Activated CD4-positive, alpha-beta T cell treated with anti-CD3 and anti-CD28 coated beads, Interleukin-2, amount 50 U/mL, for 1 hour (primary cell): ENCODE measurements at regions not wholly inside any gene's neighbourhood (a gene's known extent, or its start where the extent isn't known, plus 50 kb on each side); places are given as distances from the start of the nearest gene placed in this dataset.
"Not testable (repeated sequence)": the region's sequence is repeated elsewhere in the genome, so short reads cannot be mapped to it uniquely, and the experiment has no call there.

ENCODE experiments used
- DNase-seq: peaks from one replicate; pipeline ENCODE4 v3.0.0-alpha.2; 2020

DNA sequence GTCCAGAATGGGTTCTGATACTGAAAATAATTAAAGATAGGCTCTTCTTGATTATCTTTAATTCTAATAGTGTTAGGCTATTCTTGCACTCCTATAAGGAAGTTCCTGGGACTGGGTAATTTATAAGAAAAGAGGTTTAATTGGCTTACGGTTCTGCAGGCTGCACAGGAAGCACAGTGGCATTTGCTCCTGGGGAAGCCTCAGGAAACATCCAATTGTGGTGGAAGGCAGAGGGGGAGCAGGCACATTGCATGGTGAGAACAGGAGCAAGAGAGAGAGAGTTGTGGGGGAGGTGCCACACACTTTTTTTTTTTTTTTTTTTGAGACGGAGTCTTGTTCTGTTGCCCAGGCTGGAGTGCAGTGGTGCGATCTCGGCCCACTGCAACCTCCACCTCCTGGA is 540.3 kb downstream of the RFPL4B start:
- DNase-seq: not testable (repeated sequence)

DNA sequence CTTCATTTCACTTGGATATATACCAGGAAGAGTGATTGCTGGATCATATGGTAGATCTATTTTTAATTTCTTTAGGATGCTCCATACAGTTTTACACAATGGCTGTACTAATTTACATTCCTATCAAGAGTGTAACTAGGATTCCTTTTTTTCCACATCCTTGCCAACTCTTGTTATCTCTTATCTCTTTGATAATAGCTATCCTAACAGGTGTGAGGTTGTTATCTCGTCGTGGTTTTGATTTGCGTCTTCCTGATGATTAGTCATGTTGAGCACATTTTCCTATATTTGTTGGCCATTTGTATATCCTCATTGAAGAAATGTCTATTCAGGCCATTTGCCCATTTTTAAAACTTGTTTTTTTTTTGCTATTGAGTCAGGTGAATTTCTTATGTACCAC is 552.4 kb downstream of the RFPL4B start:
- no peak for DNase-seq

DNA sequence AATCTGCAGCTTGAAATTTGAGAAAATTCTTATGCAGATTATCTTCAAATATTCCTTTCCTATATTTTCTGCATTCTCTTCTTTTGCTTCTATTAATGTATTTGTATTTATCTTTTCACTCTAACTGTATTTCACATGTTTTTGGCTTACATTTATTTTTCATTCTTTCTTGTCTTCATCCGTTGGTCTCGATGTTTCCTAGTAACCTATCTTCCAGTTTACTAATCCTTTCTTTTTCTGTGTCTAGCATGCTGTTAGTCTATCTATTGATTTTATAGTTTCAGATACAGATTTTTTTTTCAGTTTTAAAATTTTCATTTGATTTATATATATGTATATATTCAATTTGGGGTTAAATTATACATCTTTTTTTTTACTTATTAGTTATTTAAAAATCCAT is 556.2 kb downstream of the RFPL4B start:
- no peak for DNase-seq

DNA sequence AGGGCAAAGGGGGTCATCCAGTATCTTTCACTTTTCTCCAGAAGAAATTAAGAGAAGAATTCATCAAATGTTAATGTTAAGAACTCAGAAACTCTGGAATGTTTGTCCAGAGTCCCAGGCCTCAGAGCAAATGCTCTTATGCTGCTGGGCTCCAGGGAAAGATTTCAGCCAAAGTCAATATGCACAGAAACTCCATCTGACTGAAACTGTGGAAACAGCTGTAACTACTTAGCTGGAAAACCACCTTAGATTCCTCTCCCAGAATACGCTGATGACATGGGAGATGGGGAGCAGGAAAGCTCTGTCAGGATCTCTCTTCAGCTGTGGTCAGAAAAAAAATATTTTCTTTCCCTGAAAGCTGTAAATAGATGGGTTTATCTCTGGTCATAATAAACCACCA is 559.6 kb downstream of the RFPL4B start:
- no peak for DNase-seq

DNA sequence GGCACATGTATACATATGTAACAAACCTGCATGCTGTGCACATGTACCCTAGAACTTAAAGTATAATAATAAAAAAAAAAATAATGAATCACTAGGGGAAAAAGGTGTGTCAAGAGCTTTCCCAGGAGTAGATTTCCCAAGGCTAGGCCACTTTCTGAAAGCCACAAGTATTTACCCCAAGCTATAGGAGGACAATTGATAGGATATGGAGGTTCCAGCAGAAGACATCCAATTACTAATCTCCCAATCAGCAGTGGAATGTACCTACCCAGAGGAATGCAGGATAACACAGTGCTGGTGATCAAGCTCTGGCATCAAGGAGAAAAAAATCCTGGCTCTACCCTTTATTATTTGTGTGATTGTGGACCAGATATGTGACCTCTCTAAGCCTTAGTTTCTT is 562.7 kb downstream of the RFPL4B start:
- no peak for DNase-seq

DNA sequence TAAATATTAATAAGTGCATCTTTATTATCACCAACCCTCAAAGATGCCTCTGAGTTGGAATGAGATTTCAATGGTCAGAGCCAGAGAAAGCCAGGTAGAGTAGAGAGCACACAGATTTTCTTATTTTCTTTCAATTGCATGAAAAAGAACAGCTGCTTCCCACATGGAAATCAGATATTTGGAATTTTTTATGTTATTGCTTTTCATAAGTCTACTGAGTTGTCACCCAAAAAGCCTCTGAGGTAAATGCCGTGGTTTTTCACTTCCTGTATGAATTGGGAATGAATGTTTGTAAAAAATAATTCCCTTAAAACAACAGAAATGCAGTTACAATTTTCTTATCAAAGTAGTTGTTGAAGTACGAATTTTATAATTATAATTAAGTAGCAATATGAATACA is 563.1 kb downstream of the RFPL4B start:
- no peak for DNase-seq

DNA sequence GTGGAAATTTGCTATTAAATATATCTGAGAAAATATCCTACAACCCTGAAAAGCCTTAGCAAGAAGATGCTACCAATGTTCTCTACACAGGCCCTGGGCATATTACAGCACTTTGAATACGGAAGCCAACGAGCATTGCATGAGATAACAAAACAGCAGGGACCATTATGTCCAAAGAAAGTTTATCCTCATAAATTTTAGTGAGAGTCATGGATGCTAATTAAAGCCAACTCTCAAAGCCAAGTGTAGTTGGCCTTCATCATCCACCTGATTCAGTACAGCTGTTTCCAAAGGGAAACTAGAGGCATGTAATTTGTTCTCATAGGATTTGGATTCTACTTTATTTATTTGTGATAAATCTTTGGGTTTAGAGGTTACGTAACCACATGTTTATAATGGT is 564.8 kb downstream of the RFPL4B start:
- DNase-seq: no peak

DNA sequence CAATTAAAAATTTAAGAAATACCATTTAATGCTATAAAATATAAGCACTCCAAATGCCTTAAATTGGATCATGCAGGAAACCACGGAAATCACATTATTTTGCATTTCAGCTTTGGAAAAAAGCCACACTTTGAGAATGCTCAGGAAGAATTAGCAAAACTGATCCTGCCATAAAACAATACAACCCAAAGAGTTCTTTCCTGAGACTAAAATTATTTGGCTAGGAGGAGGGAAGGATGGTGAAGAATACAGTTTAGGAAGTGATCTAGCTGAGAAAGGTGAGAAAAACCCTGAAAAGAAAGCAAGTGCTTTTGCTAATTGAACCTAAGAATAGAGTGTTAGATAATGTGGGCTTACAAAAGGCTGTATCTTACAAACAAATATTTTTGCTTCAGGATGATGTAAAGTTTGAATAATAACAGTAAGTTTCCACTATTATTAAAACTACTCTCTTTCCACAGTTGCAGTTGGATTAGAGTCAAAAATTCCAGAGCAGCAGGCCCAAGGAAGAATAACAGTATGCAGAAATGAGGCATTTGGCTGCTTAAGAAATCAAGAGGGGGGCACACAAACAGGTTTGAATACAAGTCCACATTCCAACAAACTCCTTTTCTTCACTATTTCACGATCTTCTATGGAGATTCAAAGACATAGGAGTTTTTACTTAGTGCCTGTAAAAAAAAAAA is 565.4 kb downstream of the RFPL4B start:
- DNase-seq: no peak

DNA sequence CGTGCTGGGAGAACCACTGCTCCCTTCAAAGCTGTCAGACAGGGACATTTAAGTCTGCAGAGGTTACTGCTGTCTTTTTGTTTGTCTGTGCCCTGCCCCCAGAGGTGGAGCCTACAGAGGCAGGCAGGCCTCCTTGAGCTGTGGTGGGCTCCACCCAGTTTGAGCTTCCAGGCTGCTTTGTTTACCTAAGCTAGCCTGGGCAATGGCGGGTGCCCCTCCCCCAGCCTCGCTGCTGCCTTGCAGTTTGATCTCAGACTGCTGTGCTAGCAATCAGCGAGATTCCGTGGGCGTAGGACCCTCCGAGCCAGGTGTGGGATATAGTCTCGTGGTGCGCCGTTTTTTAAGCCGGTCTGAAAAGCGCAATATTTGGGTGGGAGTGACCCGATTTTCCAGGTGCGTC is 572.6 kb downstream of the RFPL4B start:
- not testable (repeated sequence) for DNase-seq

DNA sequence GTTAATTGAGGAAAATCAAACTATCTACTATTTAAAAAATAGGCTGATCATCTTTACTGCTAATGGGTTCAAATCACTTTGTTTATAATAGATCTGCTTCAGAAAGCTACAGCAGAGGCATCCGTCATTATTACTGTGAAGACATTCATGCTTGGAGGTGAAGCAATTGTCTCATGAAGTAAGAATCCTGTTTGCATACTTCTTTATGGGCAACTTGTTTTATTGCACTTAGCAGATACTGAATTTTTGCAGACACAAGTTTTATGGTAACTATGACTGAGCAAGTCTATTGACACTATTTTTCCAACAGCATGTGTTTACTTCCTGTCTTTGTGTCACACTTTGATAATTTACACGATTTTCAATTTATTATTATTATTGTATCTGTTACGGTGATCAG is 573.9 kb downstream of the RFPL4B start:
- no peak for DNase-seq

DNA sequence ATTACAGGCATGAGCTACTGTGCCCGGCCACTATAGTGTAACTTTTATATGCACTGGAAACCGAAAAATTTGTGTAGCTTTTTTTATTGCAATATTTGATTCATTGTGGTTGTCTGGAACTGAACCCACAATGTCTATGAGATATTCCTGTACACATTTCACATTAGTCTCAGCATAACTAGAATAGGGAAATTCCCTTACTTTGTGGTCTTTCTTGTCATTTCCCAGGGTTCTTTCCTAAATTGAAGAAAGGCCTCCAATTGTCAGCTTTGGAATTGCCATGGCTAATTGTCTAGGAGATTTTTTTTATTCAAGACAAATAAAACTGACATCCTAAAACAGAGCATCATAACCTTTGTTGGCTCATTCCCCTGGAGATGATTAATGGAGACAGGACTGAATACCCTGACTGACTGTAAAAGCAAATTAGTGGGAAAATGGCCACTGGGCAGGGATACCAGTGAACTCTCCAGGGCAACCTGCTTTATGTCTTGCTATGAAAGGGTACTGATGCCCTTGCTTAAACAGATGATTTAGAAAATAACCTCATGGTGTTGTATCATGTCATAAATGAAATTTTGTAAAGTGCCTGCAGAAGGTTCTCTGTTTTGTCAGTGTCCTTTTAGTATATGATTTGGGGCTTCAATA is 576.9 kb downstream of the RFPL4B start:
- no peak for DNase-seq

DNA sequence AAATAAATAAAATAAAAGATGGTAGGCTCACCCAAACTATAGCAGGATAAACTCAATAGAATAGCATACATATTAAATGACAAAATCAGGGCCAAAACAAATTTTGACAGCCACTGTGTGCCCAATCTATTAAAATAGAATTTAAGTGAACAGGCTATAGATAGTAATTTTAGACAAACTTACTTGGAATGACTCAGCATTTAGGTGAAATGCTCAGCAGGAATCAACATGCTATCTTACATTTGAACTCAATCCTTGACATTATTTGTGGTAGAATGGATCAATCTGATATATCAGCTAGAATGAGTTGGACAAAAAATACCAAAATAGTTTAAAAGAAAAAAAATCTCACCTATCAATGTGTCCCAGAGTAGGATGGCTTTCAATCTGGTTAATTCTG is 578.6 kb downstream of the RFPL4B start:
- DNase-seq: no peak

DNA sequence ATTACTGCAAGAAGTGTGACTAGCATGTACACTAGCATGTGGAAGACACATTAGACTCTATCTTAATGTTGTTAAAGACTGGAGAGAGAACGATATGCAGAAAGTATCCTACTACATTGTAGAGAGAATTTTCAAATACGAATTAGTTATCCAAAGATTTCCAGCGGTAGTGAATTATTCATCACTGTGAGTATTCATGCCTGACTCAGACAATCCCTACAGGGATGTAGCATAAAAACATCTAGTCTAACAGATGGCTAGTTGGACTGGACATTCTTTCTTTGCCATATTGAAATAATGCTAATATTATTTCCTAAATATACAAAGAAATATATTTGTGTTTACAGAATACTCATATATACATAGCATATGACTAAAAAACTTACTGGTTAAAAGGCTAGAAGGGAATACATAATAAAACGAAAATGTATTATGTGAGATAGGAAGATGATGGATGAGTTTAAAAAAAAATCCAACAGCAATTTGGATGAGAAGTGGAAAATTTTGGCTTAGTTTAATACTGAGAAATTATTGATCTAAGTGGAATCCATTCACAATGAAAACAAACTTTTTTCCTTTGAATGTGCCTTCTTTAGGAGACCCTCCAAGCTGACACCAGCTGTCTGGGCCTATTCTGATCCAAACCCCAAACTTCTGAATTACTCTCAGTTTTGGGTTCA is 580.7 kb downstream of the RFPL4B start:
- DNase-seq: no peak

DNA sequence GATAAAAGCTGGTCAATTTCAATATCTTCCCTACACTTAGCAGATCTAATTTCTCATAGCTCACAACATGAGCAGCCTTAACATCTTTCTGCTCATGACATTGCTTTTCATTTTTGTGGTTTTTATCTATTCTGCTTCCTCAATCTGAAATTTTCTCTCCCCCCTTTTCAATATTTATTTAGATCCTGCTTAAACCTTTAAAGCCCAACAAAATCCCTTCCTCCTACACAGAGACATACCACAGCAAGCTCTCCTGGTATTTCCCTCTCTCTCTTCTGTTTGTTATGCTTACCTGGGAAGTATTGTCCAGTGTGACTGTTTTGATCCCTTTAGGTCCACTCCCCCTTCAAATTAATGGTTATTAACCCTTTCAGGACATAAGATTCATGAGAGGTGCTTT is 582.5 kb downstream of the RFPL4B start:
- DNase-seq: no peak

DNA sequence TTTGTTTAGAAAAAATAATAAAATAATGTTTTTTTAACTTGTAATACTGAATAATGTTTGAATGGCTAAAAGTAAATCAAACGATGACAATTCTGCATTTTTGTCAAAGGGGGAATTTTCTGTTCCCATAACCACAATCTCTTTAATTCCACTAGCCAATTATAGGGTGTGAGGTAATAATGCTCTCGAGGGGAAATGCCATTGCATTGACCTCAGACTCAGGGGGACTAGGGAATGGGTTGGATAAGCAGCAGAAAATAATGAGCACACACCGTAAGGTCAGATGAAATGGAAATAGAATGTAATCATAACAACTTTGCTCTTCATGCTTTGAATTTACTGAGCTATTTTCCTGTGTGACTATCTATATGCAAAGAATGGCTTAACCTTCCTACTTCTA is 584.7 kb downstream of the RFPL4B start:
- DNase-seq: no peak

DNA sequence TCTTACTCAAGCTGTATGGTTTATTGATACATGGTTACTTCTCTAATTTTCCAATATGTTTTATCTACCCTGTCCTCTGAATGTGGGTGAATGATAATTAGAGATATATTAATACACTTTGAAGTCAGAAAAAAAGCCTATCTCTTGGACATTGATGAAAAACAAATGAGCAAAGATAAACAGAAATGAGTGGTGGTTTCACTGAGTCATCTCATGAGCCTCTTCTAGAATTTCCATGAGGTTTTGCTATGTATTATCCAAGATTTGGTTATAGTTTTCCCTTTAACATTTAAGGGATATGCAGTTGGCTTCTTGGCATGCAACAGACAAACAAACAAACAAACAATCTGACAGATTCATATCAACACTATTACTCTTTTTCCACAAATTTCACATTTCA is 586.8 kb downstream of the RFPL4B start:
- DNase-seq: no peak

DNA sequence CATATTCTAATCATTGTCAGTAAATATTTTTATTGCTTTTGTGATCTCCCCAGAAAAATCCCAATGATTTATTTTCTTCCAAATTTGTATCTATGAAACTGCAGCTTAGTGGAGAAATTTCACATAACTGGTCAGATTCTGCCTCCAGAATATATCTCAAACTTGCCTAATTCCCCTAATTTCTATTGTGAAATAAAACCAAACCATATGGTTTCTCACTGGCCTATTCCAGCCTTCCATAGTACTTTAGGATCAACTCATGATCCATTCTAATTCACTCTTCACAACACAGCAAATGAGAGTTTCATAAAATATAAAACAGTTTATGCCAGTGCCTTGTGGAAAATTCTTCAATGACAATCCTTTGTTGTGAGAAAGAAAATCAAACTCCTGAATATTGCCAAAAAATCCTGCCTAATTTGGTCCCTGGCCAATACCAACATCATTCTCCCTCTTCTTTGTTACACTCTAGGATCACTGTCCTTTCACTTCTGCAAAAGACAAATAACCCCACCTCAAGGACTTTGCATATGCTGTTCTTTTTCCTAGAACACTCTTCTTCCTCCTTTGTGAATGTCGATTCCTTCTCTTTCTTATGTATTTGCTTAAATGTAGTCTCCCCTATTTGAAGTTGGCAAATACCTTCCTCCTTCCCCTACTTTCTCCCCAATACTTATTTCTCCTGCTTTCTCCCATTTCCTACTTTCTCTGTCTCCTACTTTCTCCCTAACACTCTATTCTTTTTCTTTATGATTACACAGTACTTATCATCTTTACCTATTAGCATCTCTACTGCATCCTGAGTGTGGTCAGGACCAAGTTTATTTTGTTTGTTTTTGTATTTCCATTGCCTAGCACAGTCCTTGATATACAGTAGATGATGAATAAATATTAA is 587.5 kb downstream of the RFPL4B start:
- no peak for DNase-seq

DNA sequence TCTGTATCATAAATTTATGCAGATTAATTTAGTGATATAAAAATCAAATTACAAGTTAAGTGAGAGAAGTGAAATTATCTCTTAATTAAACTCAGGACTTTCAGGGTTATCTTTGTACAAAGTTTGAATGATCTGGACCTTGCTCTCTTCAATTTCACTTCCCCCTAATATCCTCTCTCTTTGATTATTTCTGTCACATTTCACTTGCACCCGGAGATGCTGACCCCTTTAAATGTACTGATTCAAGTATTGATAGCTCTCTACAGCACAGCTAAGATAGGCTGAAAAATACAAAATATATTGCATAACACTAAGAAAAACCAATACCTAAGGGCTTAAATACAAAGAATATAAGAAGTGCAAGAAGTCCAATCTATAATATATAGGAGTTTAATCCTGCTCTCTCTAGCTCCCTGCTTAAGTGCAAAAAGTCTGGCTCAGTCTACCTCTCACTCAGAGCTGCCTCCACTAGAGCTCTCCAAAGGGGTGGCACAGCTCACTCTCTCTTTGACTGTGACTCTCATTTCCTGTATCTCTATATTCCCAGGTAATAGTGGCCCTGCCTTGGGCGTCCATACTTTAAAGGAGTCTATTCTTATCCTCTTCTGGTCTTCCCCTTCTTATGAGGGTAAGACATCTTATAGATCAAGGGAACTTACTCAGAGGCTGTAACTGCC is 588.4 kb downstream of the RFPL4B start:
- DNase-seq: no peak

DNA sequence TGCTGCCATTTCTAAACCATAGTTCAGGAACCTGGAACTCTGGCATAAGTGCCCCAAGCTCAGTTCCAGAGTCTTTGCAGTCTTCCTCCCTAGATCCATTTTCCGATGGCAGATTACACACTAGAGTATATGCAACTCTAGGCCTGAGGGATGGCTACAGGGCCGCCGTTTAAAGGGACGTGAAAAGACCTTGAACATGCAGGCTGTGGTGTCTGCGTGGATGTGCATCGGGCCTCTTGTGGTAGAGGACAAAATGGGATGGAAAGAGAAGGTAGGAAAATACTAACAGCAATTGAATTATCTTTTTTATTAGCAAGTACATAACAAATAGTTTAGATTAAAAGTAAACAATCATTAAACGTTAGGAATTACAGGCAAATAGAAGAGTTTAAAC is 588.9 kb downstream of the RFPL4B start:
- no peak for DNase-seq

DNA sequence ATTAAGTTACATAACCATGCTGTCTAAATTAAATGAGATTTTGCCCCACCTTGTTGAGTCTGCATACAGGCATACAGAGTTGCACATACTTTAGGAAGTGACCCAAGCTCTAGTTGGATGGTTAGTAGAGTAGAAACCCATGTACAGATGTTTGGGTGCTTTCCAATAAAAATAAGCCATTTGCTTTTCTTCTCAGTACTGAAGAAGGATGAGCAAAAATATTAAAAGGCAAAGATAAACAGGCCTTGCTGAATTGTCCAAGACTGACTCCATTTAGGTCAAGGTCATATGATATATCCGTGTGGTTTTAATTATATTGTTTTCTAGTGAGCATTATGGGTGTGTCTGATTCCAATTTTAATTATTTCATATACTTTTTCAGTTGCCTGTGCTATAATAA is 589.4 kb downstream of the RFPL4B start:
- DNase-seq: no peak

DNA sequence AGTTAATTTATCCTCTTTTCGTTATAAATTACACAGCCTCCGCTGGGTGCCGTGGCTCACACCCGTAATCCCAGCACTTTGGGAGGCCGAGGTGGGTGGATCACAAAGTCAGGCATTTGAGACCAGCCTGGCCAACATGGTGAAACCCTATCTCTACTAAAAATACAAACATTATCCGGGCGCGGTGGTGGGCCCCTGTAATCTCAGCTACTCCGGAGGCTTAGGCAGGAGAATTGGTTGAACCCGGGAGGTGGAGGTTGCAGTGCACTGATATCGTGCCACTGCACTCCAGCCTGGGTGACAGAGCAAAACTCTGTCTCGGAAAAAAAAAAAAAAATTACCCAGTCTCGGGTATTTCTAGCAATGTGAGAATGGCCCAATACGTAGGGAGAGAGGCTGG is 590.6 kb downstream of the RFPL4B start:
- not testable (repeated sequence) for DNase-seq

DNA sequence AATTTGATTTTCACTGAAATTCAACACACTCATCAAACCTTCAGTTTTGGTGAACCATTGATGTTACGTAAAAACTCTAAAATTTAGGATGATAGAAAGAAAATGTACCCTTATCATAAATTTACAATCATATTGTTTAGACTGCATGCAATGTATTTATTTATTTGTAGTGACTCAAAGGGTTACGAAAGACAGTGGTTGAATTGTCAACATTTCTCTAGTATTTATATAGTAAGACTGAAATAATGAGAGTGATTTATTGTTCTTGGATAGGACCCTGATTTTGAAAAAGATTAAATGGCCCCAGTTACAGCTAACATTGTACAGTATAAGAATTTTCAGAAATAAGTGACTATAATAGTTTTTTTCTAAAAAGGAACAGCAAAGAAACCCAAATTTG is 591.5 kb downstream of the RFPL4B start:
- DNase-seq: no peak

DNA sequence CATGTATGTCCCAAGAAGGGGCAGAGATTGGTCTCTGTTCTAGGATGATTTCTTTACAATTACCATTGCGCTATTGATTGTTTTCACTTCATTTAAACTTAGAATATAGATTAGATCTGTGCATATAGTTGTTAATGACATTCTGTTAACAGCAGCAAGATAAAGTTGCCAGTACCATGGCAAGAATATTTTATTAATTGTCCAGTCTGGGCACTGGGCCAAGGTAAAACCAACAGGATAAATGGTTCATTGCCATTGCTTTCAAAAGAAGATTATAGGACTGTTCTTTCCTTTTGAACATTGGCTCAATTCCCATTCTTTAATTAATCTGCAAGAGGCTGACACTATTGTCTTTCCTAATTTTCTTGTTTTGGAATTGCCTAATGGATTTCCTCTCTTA is 592.4 kb downstream of the RFPL4B start:
- no peak for DNase-seq
